ENCODE measurements at regions not wholly inside any gene's neighbourhood (a gene's known extent, or its start where the extent isn't known, plus 50 kb on each side); places are given as distances from the start of the nearest gene placed in this dataset.
A peak's percentile ranks its signal among the peaks of the same experiment; 100 is the strongest.

- DNase-seq (ENCODE audit: low read depth in 2 of 2), result peak; percentile 1 to 88
- H3K9ac ChIP-seq (ENCODE audit: insufficient read depth, low read length), result no peak overlapping the region
- TF ChIP-seq CTCF (conservative IDR thresholded peaks at IDR 0.05 in 1 of 2, IDR thresholded peaks at IDR 0.05 in 1 of 2; ENCODE audit: low read depth in 1 of 2, low read length in 2 of 2) (no peak), EZH2 (IDR thresholded peaks at IDR 0.05; ENCODE audit: low read length, missing control alignments) (no peak)
- H3K4me3 ChIP-seq (replicated peaks in 1 of 4; ENCODE audit: control extremely low read depth in 1 of 4, insufficient read depth in 1 of 4, low read depth in 3 of 4, low read length in 4 of 4), result no peak overlapping the region
- no peak overlapping the region for H2AFZ ChIP-seq (ENCODE audit: low read length)
- H3K79me2 ChIP-seq (ENCODE audit: control insufficient read depth, insufficient read depth, low read length), result no peaks in the 10 kb centered on the region
- H3K27ac ChIP-seq (ENCODE audit: insufficient read depth, low read length), result no peak overlapping the region
- H3K27me3 ChIP-seq (ENCODE audit: control insufficient read depth, insufficient read depth, low read length), result no peaks in the 10 kb centered on the region
- H3K9me3 ChIP-seq (ENCODE audit: control insufficient read depth, insufficient read depth, low read depth, low read length), result no peaks in the 10 kb centered on the region
- no peak overlapping the region for H3K4me2 ChIP-seq (ENCODE audit: extremely low read depth, insufficient read depth, low read length)
- no peaks in the 10 kb centered on the region for H3K36me3 ChIP-seq (ENCODE audit: control insufficient read depth, insufficient read depth, low read length)
- no peaks in the 10 kb centered on the region for H3K4me1 ChIP-seq (ENCODE audit: control insufficient read depth, extremely low read depth, insufficient read depth, low read length)
- no peaks in the 10 kb centered on the region for H4K20me1 ChIP-seq (ENCODE audit: control insufficient read depth, extremely low read depth, insufficient read depth, low read length)
These were observed 237.5 kb downstream of the PIK3C3 start for GRCh38 chr18:42192251-42193248.

GRCh38 chr18:42196651-42197050 lies 241.6 kb downstream of the PIK3C3 start:
- TF ChIP-seq EZH2 (IDR thresholded peaks at IDR 0.05; ENCODE audit: low read length, missing control alignments) (no peak), CTCF (conservative IDR thresholded peaks at IDR 0.05 in 1 of 2, IDR thresholded peaks at IDR 0.05 in 1 of 2; ENCODE audit: low read depth in 1 of 2, low read length in 2 of 2) (no peak)
- no peaks in the 10 kb centered on the region for H4K20me1 ChIP-seq (ENCODE audit: control insufficient read depth, extremely low read depth, insufficient read depth, low read length)
- no peak overlapping the region for H3K4me3 ChIP-seq (replicated peaks in 1 of 4; ENCODE audit: control extremely low read depth in 1 of 4, insufficient read depth in 1 of 4, low read depth in 3 of 4, low read length in 4 of 4)
- DNase-seq (ENCODE audit: low read depth in 2 of 2), result peak in 1 of 2 donors; percentile 75
- H3K27ac ChIP-seq (ENCODE audit: insufficient read depth, low read length), result no peak overlapping the region
- H3K27me3 ChIP-seq (ENCODE audit: control insufficient read depth, insufficient read depth, low read length), result no peaks in the 10 kb centered on the region
- H2AFZ ChIP-seq (ENCODE audit: low read length), result no peak overlapping the region
- H3K9ac ChIP-seq (ENCODE audit: insufficient read depth, low read length), result no peak overlapping the region
- H3K4me1 ChIP-seq (ENCODE audit: control insufficient read depth, extremely low read depth, insufficient read depth, low read length), result no peaks in the 10 kb centered on the region
- no peaks in the 10 kb centered on the region for H3K9me3 ChIP-seq (ENCODE audit: control insufficient read depth, insufficient read depth, low read depth, low read length)
- no peak overlapping the region for H3K4me2 ChIP-seq (ENCODE audit: extremely low read depth, insufficient read depth, low read length)
- H3K79me2 ChIP-seq (ENCODE audit: control insufficient read depth, insufficient read depth, low read length), result no peaks in the 10 kb centered on the region
- no peaks in the 10 kb centered on the region for H3K36me3 ChIP-seq (ENCODE audit: control insufficient read depth, insufficient read depth, low read length)

GRCh38 chr18:42201137-42201536 lies 246.1 kb downstream of the PIK3C3 start:
- Histone ChIP-seq H3K4me2 (ENCODE audit: extremely low read depth, insufficient read depth, low read length) (no peak overlapping the region), H4K20me1 (ENCODE audit: control insufficient read depth, extremely low read depth, insufficient read depth, low read length) (no peaks in the 10 kb centered on the region), H3K36me3 (ENCODE audit: control insufficient read depth, insufficient read depth, low read length) (no peaks in the 10 kb centered on the region), H3K79me2 (ENCODE audit: control insufficient read depth, insufficient read depth, low read length) (no peaks in the 10 kb centered on the region), H3K9ac (ENCODE audit: insufficient read depth, low read length) (no peak overlapping the region), H3K9me3 (ENCODE audit: control insufficient read depth, insufficient read depth, low read depth, low read length) (no peaks in the 10 kb centered on the region), H3K4me3 (replicated peaks in 1 of 4; ENCODE audit: control extremely low read depth in 1 of 4, insufficient read depth in 1 of 4, low read depth in 3 of 4, low read length in 4 of 4) (no peak overlapping the region), H3K27me3 (ENCODE audit: control insufficient read depth, insufficient read depth, low read length) (no peaks in the 10 kb centered on the region), H3K4me1 (ENCODE audit: control insufficient read depth, extremely low read depth, insufficient read depth, low read length) (no peaks in the 10 kb centered on the region), H2AFZ (ENCODE audit: low read length) (no peak overlapping the region), H3K27ac (ENCODE audit: insufficient read depth, low read length) (no peak overlapping the region)
- TF ChIP-seq CTCF (conservative IDR thresholded peaks at IDR 0.05 in 1 of 2, IDR thresholded peaks at IDR 0.05 in 1 of 2; ENCODE audit: low read depth in 1 of 2, low read length in 2 of 2) (no peak), EZH2 (IDR thresholded peaks at IDR 0.05; ENCODE audit: low read length, missing control alignments) (no peak)
- no peak for DNase-seq (ENCODE audit: low read depth in 2 of 2)

Data from fibroblast of lung (primary cell).